ENCODE measurements at regions not wholly inside any gene's neighbourhood (a gene's known extent, or its start where the extent isn't known, plus 50 kb on each side); places are given as distances from the start of the nearest gene placed in this dataset.
"Not testable (repeated sequence)": the region's sequence is repeated elsewhere in the genome, so short reads cannot be mapped to it uniquely, and the experiment has no call there.

DNA sequence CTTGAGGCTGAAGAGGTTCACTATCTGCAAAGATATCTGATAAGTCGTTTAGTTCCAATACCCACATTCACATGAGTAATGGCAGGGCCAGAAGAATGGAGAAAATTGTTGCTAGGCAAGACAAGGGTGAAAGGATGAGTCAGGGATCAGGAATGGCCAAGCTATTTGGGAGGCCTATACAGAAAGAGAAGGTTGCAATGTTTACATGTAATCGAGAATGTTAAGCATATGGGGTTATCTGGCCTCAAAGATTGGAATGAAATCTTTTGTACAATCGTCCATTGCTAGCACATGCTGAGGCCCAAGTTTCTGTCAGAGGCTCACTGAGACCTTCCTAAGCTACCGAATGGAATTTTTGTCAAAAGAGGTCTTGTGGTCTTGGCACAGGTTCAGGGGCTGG is 299.9 kb upstream of the PLD5 start:
- Histone ChIP-seq H3K4me1 (ENCODE audit: control insufficient read depth in 1 of 2, low read depth in 2 of 2) (no peaks in the 10 kb centered on the region), H3K4me3 (no peak overlapping the region), H3K36me3 (no peaks in the 10 kb centered on the region), H3K27me3 (replicated peaks; ENCODE audit: insufficient read depth) (no peaks in the 10 kb centered on the region), H3K27ac (no peak overlapping the region), H3K9me3 (no peaks in the 10 kb centered on the region)
- ATAC-seq (ENCODE audit: insufficient number of reproducible peaks, low FRiP score, low read depth) (no peak), DNase-seq (ENCODE audit: low spot score) (no peak)
- TF ChIP-seq, protein P1, sequence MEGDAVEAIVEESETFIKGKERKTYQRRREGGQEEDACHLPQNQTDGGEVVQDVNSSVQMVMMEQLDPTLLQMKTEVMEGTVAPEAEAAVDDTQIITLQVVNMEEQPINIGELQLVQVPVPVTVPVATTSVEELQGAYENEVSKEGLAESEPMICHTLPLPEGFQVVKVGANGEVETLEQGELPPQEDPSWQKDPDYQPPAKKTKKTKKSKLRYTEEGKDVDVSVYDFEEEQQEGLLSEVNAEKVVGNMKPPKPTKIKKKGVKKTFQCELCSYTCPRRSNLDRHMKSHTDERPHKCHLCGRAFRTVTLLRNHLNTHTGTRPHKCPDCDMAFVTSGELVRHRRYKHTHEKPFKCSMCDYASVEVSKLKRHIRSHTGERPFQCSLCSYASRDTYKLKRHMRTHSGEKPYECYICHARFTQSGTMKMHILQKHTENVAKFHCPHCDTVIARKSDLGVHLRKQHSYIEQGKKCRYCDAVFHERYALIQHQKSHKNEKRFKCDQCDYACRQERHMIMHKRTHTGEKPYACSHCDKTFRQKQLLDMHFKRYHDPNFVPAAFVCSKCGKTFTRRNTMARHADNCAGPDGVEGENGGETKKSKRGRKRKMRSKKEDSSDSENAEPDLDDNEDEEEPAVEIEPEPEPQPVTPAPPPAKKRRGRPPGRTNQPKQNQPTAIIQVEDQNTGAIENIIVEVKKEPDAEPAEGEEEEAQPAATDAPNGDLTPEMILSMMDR (IDR thresholded peaks at IDR 0.05): no peak

DNA sequence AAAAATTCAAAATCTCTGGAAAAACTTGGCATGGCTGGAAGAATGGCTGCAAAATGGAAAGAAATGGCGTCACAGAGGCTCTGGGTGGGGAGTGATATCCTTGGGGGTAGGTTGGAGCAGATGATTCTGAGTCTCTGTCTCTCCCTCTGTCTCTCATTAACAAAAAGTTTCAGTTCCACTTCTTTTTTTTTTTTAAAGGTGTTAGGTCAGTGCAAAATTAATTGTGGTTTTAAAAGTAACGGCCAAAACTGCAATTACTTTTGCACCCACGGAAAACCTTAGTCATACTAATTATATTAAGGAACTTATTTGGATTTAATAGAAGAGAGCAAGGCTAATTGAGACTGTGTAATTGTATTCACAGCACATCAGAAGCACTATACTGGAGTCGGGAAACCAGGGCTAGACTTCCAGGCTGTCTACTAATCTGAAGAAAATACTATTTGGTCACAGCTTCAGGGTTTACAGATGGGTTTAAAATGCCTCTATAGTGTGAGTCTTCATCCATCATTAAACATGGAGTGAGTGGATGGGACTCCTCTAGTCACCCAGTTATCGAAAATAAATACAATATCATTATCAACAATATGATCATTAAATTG is 289.1 kb upstream of the PLD5 start:
- no peaks in the 10 kb centered on the region for H3K36me3 ChIP-seq
- TF ChIP-seq, protein P1 (IDR thresholded peaks at IDR 0.05): no peak
- DNase-seq (ENCODE audit: low spot score) (no peak), ATAC-seq (ENCODE audit: insufficient number of reproducible peaks, low FRiP score, low read depth) (no peak)
- no peaks in the 10 kb centered on the region for H3K4me1 ChIP-seq (ENCODE audit: control insufficient read depth in 1 of 2, low read depth in 2 of 2)
- no peaks in the 10 kb centered on the region for H3K27me3 ChIP-seq (replicated peaks; ENCODE audit: insufficient read depth)
- H3K27ac ChIP-seq: no peak overlapping the region
- no peak overlapping the region for H3K4me3 ChIP-seq
- no peaks in the 10 kb centered on the region for H3K9me3 ChIP-seq

DNA sequence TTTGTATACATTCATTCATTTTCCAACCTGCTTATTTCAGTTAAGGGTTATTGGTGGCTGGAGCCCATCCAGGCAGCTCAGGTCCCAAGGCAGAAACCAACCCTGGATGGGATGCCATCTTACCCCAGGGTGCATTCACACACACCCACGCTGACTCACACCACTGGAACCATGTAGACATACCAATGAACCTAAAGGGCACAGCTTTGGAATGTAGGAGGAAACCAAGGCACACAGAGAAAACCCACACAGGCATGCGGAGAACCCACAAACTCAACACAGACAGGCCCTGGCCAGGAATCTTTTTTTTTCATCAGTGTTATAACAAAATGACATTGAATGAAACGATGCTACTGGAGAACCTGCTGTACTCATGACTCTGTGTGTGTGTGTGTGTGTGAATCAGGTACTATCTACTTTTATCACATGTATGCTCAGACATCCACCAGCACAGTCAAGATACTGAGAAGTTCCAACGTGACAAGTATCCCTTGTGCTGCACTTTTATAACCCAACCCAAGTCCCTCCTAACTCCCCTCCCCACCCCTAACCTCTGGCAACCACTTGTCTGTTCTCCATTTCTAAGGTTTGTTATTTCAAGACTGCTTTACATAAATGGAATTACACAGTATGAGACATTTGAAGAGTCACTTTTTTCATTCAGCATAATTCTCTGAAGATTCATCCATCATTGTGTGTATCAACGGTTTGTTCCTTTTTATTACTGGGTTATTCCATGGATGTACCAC is 286.8 kb upstream of the PLD5 start:
- no peaks in the 10 kb centered on the region for H3K9me3 ChIP-seq
- no peaks in the 10 kb centered on the region for H3K4me1 ChIP-seq (ENCODE audit: control insufficient read depth in 1 of 2, low read depth in 2 of 2)
- H3K27ac ChIP-seq: no peak overlapping the region
- ATAC-seq (ENCODE audit: insufficient number of reproducible peaks, low FRiP score, low read depth) (no peak), DNase-seq (ENCODE audit: low spot score) (no peak)
- TF ChIP-seq, protein P1 (IDR thresholded peaks at IDR 0.05): no peak
- H3K27me3 ChIP-seq (replicated peaks; ENCODE audit: insufficient read depth): no peaks in the 10 kb centered on the region
- H3K36me3 ChIP-seq: no peaks in the 10 kb centered on the region
- H3K4me3 ChIP-seq: no peak overlapping the region

DNA sequence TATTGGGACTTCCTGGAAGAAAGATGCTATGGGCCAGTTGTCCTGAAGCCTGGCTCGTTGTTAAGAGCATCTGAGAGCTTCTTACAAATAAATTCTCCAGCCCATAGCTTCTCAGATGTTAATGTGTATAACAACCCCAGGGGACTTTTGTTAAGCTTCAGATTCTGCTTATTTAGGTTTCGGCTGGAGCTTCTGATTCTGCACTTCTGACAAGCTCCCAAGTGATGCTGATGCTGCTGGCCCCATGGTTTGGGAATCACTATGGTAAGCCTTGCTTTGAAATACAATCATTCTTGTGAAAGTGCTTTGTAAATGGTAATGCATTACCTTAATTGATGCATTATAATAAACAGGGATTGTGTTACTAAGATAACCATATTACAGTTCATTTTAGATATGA is 281.8 kb upstream of the PLD5 start:
- TF ChIP-seq, protein P1 (IDR thresholded peaks at IDR 0.05): no peak
- H3K36me3 ChIP-seq: no peaks in the 10 kb centered on the region

DNA sequence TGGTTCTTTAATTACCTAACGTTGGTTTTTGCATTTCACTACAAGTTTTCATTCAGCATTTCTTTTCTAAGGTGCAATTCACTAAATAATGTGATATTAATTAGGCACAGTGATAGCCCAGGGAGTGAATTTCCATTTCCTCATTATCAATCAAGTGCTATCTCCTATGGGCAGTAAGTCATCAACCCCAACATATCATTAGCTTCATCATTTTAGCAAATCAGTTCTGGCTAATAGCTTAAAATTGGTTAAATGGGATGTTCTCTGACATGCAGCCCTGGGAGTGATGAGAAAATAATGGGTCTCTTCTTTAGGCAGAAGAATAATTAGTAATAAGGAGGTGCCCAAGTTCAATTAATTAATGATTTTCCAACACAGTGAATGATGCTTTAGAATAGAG is 280.9 kb upstream of the PLD5 start:
- H3K27me3 ChIP-seq (replicated peaks; ENCODE audit: insufficient read depth); H3K27ac ChIP-seq; DNase-seq (ENCODE audit: low spot score); H3K36me3 ChIP-seq; H3K9me3 ChIP-seq; H3K4me3 ChIP-seq; H3K4me1 ChIP-seq (ENCODE audit: control insufficient read depth in 1 of 2, low read depth in 2 of 2); ATAC-seq (ENCODE audit: insufficient number of reproducible peaks, low FRiP score, low read depth): not testable (repeated sequence)

More for the DNA sequence above, 281.8 kb upstream of the PLD5 start:
- DNase-seq (ENCODE audit: low spot score): no peak
- H3K9me3 ChIP-seq: no peaks in the 10 kb centered on the region
- no peak overlapping the region for H3K27ac ChIP-seq
- no peaks in the 10 kb centered on the region for H3K4me1 ChIP-seq (ENCODE audit: control insufficient read depth in 1 of 2, low read depth in 2 of 2)
- no peak for ATAC-seq (ENCODE audit: insufficient number of reproducible peaks, low FRiP score, low read depth)
- no peak overlapping the region for H3K4me3 ChIP-seq
- no peaks in the 10 kb centered on the region for H3K27me3 ChIP-seq (replicated peaks; ENCODE audit: insufficient read depth)
